ENCODE measurements at regions not wholly inside any gene's neighbourhood (a gene's known extent, or its start where the extent isn't known, plus 50 kb on each side); places are given as distances from the start of the nearest gene placed in this dataset.
A peak's percentile ranks its signal among the peaks of the same experiment; 100 is the strongest.
"Not testable (repeated sequence)": the region's sequence is repeated elsewhere in the genome, so short reads cannot be mapped to it uniquely, and the experiment has no call there.

GRCh38 chrX:106484233-106484632, 127.5 kb upstream of the RADX start:
- H3K9me3 Mint-ChIP-seq = no peaks in the 10 kb centered on the region
- peaks cover 1 to 8% (median 3%) of the 10 kb centered on the region in 3 donors for H3K27me3 Mint-ChIP-seq (ENCODE audit: low read depth in 3 of 3)
- peak overlapping the region; percentile 45 to 86 (median 82) for H3K27ac Mint-ChIP-seq
- peak in 2 of 3 donors; percentile 17 to 46 for DNase-seq
- H3K4me3 Mint-ChIP-seq = peak overlapping the region; percentile 39 to 79 (median 72)
- peaks cover 19 to 21% of the 10 kb centered on the region in 2 donors for H3K4me1 Mint-ChIP-seq
- no peaks in the 10 kb centered on the region for H3K36me3 Mint-ChIP-seq

- H3K36me3 Mint-ChIP-seq, DNase-seq, H3K4me1 Mint-ChIP-seq, H3K4me3 Mint-ChIP-seq, H3K9me3 Mint-ChIP-seq, H3K27ac Mint-ChIP-seq: not testable (repeated sequence)
- peaks cover 5 to 15% (median 8%) of the 10 kb centered on the region in 3 donors for H3K27me3 Mint-ChIP-seq (ENCODE audit: low read depth in 3 of 3)
These were observed 118.5 kb upstream of the RADX start for GRCh38 chrX:106493210-106493816.

- no peaks in the 10 kb centered on the region for H3K9me3 Mint-ChIP-seq
- no peaks in the 10 kb centered on the region for H3K36me3 Mint-ChIP-seq
- H3K27me3 Mint-ChIP-seq (ENCODE audit: low read depth in 3 of 3) = peaks cover 0 to 3% (median 3%) of the 10 kb centered on the region in 3 donors
- no peak overlapping the region for H3K27ac Mint-ChIP-seq
- H3K4me3 Mint-ChIP-seq = no peak overlapping the region
- no peak for DNase-seq
- no peaks in the 10 kb centered on the region for H3K4me1 Mint-ChIP-seq
These were observed 112.3 kb upstream of the RADX start for GRCh38 chrX:106499473-106499872.

GRCh38 chrX:106510713-106511403, 100.9 kb upstream of the RADX start:
- Mint-ChIP-seq H3K36me3 (no peaks in the 10 kb centered on the region), H3K27me3 (ENCODE audit: low read depth in 3 of 3) (peaks cover 0 to 10% (median 0%) of the 10 kb centered on the region in 3 donors), H3K9me3 (no peaks in the 10 kb centered on the region), H3K4me1 (no peaks in the 10 kb centered on the region), H3K27ac (no peak overlapping the region), H3K4me3 (no peak overlapping the region)
- DNase-seq = no peak
